Epithelial cell of proximal tubule (primary cell): ENCODE measurements at regions not wholly inside any gene's neighbourhood (a gene's known extent, or its start where the extent isn't known, plus 50 kb on each side); places are given as distances from the start of the nearest gene placed in this dataset.

Source experiments
- DNase-seq: peaks from one replicate; pipeline ENCODE4 v3.0.0-alpha.2; 2011; ENCODE audit warnings: low read depth
- H3K4me3 ChIP-seq: 2 replicates; pipeline ENCODE4 v1.5.1; 2011; ENCODE audit warnings: low read depth, mild to moderate bottlenecking, low read length
- CTCF ChIP-seq: conservative IDR thresholded peaks from 2 replicates; pipeline ENCODE4 v1.5.1; 2012; ENCODE audit warnings: low read depth, mild to moderate bottlenecking, low read length

GRCh38 chr12:89264837-89265236, 87.5 kb downstream of the DUSP6 start:
- TF ChIP-seq CTCF, result no peak
- no peak for DNase-seq
- H3K4me3 ChIP-seq, result no peak overlapping the region

- DNase-seq, result no peak
- H3K4me3 ChIP-seq, result no peak overlapping the region
- TF ChIP-seq CTCF, result no peak
These were observed 88.4 kb downstream of the DUSP6 start for GRCh38 chr12:89263900-89264299.

- no peak overlapping the region for H3K4me3 ChIP-seq
- DNase-seq, result no peak
- no peak for TF ChIP-seq CTCF
These were observed 89.3 kb downstream of the DUSP6 start for GRCh38 chr12:89262855-89263552.

GRCh38 chr12:89261982-89262381, 90.3 kb downstream of the DUSP6 start:
- TF ChIP-seq CTCF, result no peak
- no peak for DNase-seq
- H3K4me3 ChIP-seq, result no peak overlapping the region

GRCh38 chr12:89260841-89261637, 91.3 kb downstream of the DUSP6 start:
- no peak for DNase-seq
- TF ChIP-seq CTCF, result no peak
- H3K4me3 ChIP-seq, result no peak overlapping the region

- no peak for TF ChIP-seq CTCF
- DNase-seq, result no peak
- H3K4me3 ChIP-seq, result no peak overlapping the region
These were observed 92.5 kb downstream of the DUSP6 start for GRCh38 chr12:89259821-89260220.
